GM23248 (cell line): ENCODE measurements at regions not wholly inside any gene's neighbourhood (a gene's known extent, or its start where the extent isn't known, plus 50 kb on each side); places are given as distances from the start of the nearest gene placed in this dataset.

Source experiments
- DNase-seq: peaks from one replicate; pipeline ENCODE4 v3.0.0-alpha.2; 2015
- H2AFZ ChIP-seq: fragments of 200-600 bp; sonication (generic); 2 replicates; pipeline ENCODE4 v1.6.1; 2016; ENCODE audit warnings: antibody characterized with exemption
- H3F3A ChIP-seq: fragments of 200-600 bp; sonication (generic); 2 replicates; pipeline ENCODE4 v1.6.1; 2016; ENCODE audit warnings: mild to moderate bottlenecking, antibody characterized with exemption, mixed run types; ENCODE audit not compliant: insufficient read depth
- H3K27ac ChIP-seq: fragments of 200-600 bp; sonication (generic); 2 replicates; pipeline ENCODE4 v1.5.1; 2016; ENCODE audit warnings: mild to moderate bottlenecking
- H3K27me3 ChIP-seq: fragments of 200-600 bp; sonication (generic); replicated peaks from 2 replicates; pipeline ENCODE4 v1.6.1; 2016; ENCODE audit warnings: mild to moderate bottlenecking; ENCODE audit not compliant: insufficient read depth
- H3K36me3 ChIP-seq: fragments of 200-600 bp; sonication (generic); 2 replicates; pipeline ENCODE4 v1.6.1; 2016; ENCODE audit warnings: low read depth, mild to moderate bottlenecking
- H3K4me1 ChIP-seq: fragments of 200-600 bp; sonication (generic); 2 replicates; pipeline ENCODE4 v1.6.1; 2016; ENCODE audit warnings: mild to moderate bottlenecking; ENCODE audit not compliant: insufficient read depth
- H3K4me2 ChIP-seq: fragments of 200-600 bp; sonication (generic); one replicate; pipeline ENCODE4 v1.6.1; 2016; ENCODE audit warnings: mild to moderate bottlenecking; ENCODE audit not compliant: unreplicated experiment
- H3K4me3 ChIP-seq: fragments of 200-600 bp; sonication (generic); 2 replicates; pipeline ENCODE4 v1.5.1; 2016; ENCODE audit warnings: mild to moderate bottlenecking
- H3K79me2 ChIP-seq: fragments of 200-600 bp; sonication (generic); 2 replicates; pipeline ENCODE4 v1.6.1; 2016; ENCODE audit warnings: mild to moderate bottlenecking; ENCODE audit not compliant: insufficient read depth
- H3K9ac ChIP-seq: fragments of 200-600 bp; sonication (generic); 2 replicates; pipeline ENCODE4 v1.6.1; 2016; ENCODE audit warnings: mild to moderate bottlenecking
- H3K9me2 ChIP-seq: fragments of 200-600 bp; sonication (generic); 2 replicates; pipeline ENCODE4 v1.6.1; 2016; ENCODE audit warnings: mixed run types, mild to moderate bottlenecking, moderate library complexity; ENCODE audit not compliant: insufficient read depth
- H3K9me3 ChIP-seq: fragments of 200-600 bp; sonication (generic); one replicate; pipeline ENCODE4 v1.6.1; 2017; ENCODE audit warnings: low read depth
- H4K20me1 ChIP-seq: fragments of 200-600 bp; sonication (generic); 2 replicates; pipeline ENCODE4 v1.6.0; 2016; ENCODE audit not compliant: insufficient read depth
- EZH2 ChIP-seq: fragments of 200-600 bp; sonication (generic); IDR thresholded peaks from 2 replicates; pipeline ENCODE4 v1.6.1; 2018; ENCODE audit warnings: antibody characterized with exemption, mild to moderate bottlenecking; ENCODE audit not compliant: insufficient read depth, poor library complexity, severe bottlenecking
- EZH2phosphoT487 ChIP-seq: fragments of 200-600 bp; sonication (generic); IDR thresholded peaks from 2 replicates; pipeline ENCODE4 v1.6.1; 2018; ENCODE audit warnings: antibody characterized with exemption, moderate library complexity, mild to moderate bottlenecking, low read depth; ENCODE audit not compliant: insufficient read depth
- WGBS, 2 experiments: methylation state at CpG; one replicate each; pipeline ENCODE4 v1.1.6; 2015 to 2017; ENCODE audit warnings: low lambda C conversion rate in 2 of 2, low coverage in 1 of 2; ENCODE audit errors: missing lambda C conversion rate in 2 of 2; 5-methylcytosine and 5-hydroxymethylcytosine counted together
- in situ Hi-C: fragments of 300-500 bp; cut with MboI; formaldehyde crosslinking; loops from 2 replicates; pipeline ENCODE4 v1.15.0; 2020

DNA sequence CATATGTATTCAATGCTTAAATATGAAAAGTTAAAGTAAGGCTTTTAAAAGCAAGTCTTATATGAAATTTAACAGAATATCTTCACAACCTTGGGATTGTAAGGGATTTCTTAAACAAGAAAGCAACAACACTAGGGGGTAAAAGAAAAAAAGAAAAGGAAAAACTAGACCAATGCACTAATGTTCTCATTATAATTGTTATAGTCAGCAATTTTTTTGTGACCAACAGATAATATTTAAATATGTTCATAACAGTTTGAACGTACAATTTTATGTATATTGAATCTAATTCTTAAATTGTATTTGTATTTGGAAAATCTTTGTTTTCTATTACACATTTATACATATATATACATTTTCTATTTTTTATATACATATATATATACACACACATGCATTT is 1397.8 kb upstream of the ADGRB3 start:
- 2 to 15% methylated on average over 1 of the region's 1 CpG for WGBS, 2 experiments

DNA sequence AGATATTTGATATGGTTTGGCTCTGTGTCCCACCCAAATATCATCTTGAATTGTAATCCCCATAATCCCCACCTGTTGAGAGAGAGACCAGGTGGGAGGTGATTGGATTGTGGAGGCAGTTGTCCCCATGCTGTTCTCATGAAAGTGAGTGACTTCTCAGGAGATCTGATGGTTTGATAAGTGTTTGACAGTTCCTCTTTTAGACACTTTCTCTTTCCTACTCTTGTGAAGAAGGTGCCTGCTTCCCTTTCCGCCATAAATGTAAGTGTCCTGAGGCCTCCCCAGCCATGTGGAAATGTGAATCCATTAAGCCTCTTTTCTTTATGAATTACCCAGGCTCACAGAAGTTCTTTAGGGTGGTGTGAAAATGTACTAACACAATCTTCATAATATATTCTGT is 1404.0 kb upstream of the ADGRB3 start:
- DNase-seq, result no peak
- Histone ChIP-seq H3F3A (no peaks in the 10 kb centered on the region), H3K27me3 (no peaks in the 10 kb centered on the region), H3K4me1 (no peaks in the 10 kb centered on the region), H3K36me3 (no peaks in the 10 kb centered on the region), H2AFZ (no peak overlapping the region), H3K9me3 (no peaks in the 10 kb centered on the region), H3K4me3 (no peak overlapping the region), H3K27ac (no peak overlapping the region), H3K79me2 (no peaks in the 10 kb centered on the region), H3K9ac (no peak overlapping the region), H4K20me1 (no peaks in the 10 kb centered on the region), H3K4me2 (no peak overlapping the region), H3K9me2 (no peaks in the 10 kb centered on the region; the same call in none of the 2 replicates)
- TF ChIP-seq EZH2, result no peak
- TF ChIP-seq EZH2phosphoT487, result no peak
- in situ Hi-C loops, result no loop called here
- 30 to 53% methylated on average over 1 of the region's 1 CpG for WGBS, 2 experiments

More for the DNA sequence above, 1397.8 kb upstream of the ADGRB3 start:
- H3K27me3 ChIP-seq, result no peaks in the 10 kb centered on the region
- in situ Hi-C loops, result no loop called here
- no peak overlapping the region for H3K4me2 ChIP-seq
- H3K9me2 ChIP-seq, result no peaks in the 10 kb centered on the region; the same call in 1 of the 2 replicates
- H3K4me3 ChIP-seq, result no peak overlapping the region
- H3K9me3 ChIP-seq, result no peaks in the 10 kb centered on the region
- H3K79me2 ChIP-seq, result no peaks in the 10 kb centered on the region
- H3K9ac ChIP-seq, result no peak overlapping the region
- DNase-seq, result no peak
- TF ChIP-seq EZH2 (no peak), EZH2phosphoT487 (no peak)
- no peaks in the 10 kb centered on the region for H4K20me1 ChIP-seq
- H3K36me3 ChIP-seq, result no peaks in the 10 kb centered on the region
- no peaks in the 10 kb centered on the region for H3F3A ChIP-seq
- H3K4me1 ChIP-seq, result no peaks in the 10 kb centered on the region
- H3K27ac ChIP-seq, result no peak overlapping the region
- H2AFZ ChIP-seq, result no peak overlapping the region

DNA sequence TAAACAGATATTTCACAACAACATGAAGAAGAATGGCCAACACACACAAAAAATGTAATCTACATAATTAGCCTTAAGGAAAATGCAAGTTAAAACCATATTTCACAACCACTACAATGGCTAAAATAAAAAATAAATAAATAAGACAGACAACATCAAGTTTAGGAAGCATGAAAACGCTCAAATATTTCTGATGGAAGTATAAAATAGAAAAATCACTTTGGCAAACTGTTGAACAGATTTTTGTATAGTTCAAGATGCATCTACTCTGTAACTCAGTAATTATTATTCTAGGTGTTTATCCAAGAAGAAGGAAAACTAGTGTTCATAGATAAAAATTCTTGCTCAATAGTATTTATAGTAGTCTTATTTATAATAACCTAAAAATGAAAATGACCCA is 1410.1 kb upstream of the ADGRB3 start:
- Histone ChIP-seq H3F3A (no peaks in the 10 kb centered on the region), H3K9me2 (no peaks in the 10 kb centered on the region; the same call in 1 of the 2 replicates), H4K20me1 (no peaks in the 10 kb centered on the region), H3K27me3 (no peaks in the 10 kb centered on the region), H3K27ac (no peak overlapping the region), H3K9me3 (peaks cover 5% of the 10 kb centered on the region), H3K36me3 (no peaks in the 10 kb centered on the region), H3K9ac (no peak overlapping the region), H3K4me3 (no peak overlapping the region), H3K4me1 (no peaks in the 10 kb centered on the region), H3K4me2 (no peak overlapping the region), H3K79me2 (no peaks in the 10 kb centered on the region), H2AFZ (no peak overlapping the region)
- in situ Hi-C loops, result no loop called here
- TF ChIP-seq EZH2phosphoT487 (no peak), EZH2 (no peak)
- no peak for DNase-seq
- 2 to 4% methylated on average over 1 of the region's 1 CpG for whole genome bisulfite sequencing, 2 experiments

DNA sequence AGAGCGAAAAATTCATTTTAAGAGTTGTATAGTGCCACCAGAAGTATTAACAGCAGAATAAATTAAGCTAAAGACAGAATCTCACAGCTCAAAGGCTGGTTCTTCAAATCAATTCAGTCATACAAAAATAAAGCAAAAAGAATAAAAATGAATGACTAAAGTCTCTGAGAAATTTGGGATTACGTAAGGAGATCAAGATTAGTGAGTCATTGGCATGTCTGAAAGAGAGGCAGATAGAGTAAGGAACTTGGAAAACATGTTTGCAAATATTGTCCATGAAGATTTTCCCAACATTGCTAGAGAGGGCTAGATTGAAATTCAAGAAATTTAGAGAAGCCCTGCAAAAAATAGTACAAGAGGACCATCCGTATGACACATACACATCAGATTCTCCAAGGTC is 1413.9 kb upstream of the ADGRB3 start:
- WGBS, 2 experiments, result 25 to 39% methylated on average over 3 of the region's 3 CpGs
- no peak overlapping the region for H2AFZ ChIP-seq
- H3K9ac ChIP-seq, result no peak overlapping the region
- no peaks in the 10 kb centered on the region for H3K27me3 ChIP-seq
- TF ChIP-seq EZH2phosphoT487 (no peak), EZH2 (no peak)
- no peak overlapping the region for H3K4me3 ChIP-seq
- H3K79me2 ChIP-seq, result no peaks in the 10 kb centered on the region
- no peak overlapping the region for H3K4me2 ChIP-seq
- no peaks in the 10 kb centered on the region for H3F3A ChIP-seq
- no peak overlapping the region for H3K27ac ChIP-seq
- H3K4me1 ChIP-seq, result no peaks in the 10 kb centered on the region
- H3K9me3 ChIP-seq, result peaks cover 5% of the 10 kb centered on the region
- H3K36me3 ChIP-seq, result no peaks in the 10 kb centered on the region
- DNase-seq, result no peak
- in situ Hi-C loops, result no loop called here
- no peaks in the 10 kb centered on the region for H3K9me2 ChIP-seq
- no peaks in the 10 kb centered on the region for H4K20me1 ChIP-seq

DNA sequence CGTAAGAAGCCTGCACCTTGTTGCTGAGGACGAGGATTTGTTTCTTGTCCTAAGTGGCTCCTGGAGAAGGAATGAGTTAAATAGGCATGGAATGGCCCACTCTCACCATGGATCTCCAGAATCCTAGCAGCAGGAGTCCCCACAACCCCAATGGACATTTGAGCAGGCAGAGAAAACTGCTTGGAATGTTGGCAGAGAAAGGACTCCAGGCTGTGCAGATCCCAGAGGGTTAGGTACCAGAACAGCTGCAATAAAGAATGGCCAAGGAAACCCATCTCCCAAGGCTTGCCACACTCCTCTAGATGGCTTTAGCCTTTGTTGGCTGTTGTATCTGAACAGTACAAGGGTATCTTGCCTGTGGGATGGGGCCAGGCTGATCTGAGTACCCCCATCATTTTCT is 1415.7 kb upstream of the ADGRB3 start:
- Histone ChIP-seq H3K9me3 (peaks cover 5% of the 10 kb centered on the region), H3F3A (no peaks in the 10 kb centered on the region), H3K4me2 (no peak overlapping the region), H3K9me2 (no peaks in the 10 kb centered on the region), H4K20me1 (no peaks in the 10 kb centered on the region), H3K79me2 (no peaks in the 10 kb centered on the region), H3K9ac (no peak overlapping the region), H3K4me1 (no peaks in the 10 kb centered on the region), H3K4me3 (no peak overlapping the region), H3K36me3 (no peaks in the 10 kb centered on the region), H3K27me3 (no peaks in the 10 kb centered on the region), H2AFZ (no peak overlapping the region), H3K27ac (no peak overlapping the region)
- DNase-seq, result no peak
- 36 to 37% methylated on average over 2 of the region's 2 CpGs for WGBS, 2 experiments
- in situ Hi-C loops, result no loop called here
- no peak for TF ChIP-seq EZH2
- TF ChIP-seq EZH2phosphoT487, result no peak
